Astrocyte (in vitro differentiated cells and primary cell): ENCODE measurements at regions not wholly inside any gene's neighbourhood (a gene's known extent, or its start where the extent isn't known, plus 50 kb on each side); places are given as distances from the start of the nearest gene placed in this dataset.

Experiments used
- DNase-seq: peaks from one replicate; pipeline ENCODE4 v3.0.0-alpha.2; 2010; ENCODE audit warnings: low read depth
- FAIRE-seq: peaks from 2 replicates; lab custom pipeline; 2011; peaks lifted over from hg19 to GRCh38; lab: Jason Lieb, UNC
- H2AFZ ChIP-seq: 2 replicates; pipeline ENCODE4 v1.6.0; 2012; ENCODE audit warnings: low read depth, low read length, inconsistent platforms
- H3K27ac ChIP-seq: 2 replicates; pipeline ENCODE4 v1.5.1; 2011; ENCODE audit warnings: low read depth, low read length, inconsistent platforms
- H3K27me3 ChIP-seq: 2 replicates; pipeline ENCODE4 v1.6.0; 2011; ENCODE audit warnings: low read length, inconsistent platforms; ENCODE audit not compliant: insufficient read depth
- H3K36me3 ChIP-seq: 2 replicates; pipeline ENCODE4 v1.5.1; 2011; ENCODE audit warnings: low read length, inconsistent platforms; ENCODE audit not compliant: insufficient read depth
- H3K4me1 ChIP-seq: 2 replicates; pipeline ENCODE4 v1.5.1; 2011; ENCODE audit warnings: low read length, inconsistent platforms; ENCODE audit not compliant: insufficient read depth
- H3K4me2 ChIP-seq: 2 replicates; pipeline ENCODE4 v1.6.0; 2012; ENCODE audit warnings: low read length, inconsistent platforms
- H3K4me3 ChIP-seq: 2 replicates; pipeline ENCODE4 v1.5.1; 2011; ENCODE audit warnings: low read depth, mild to moderate bottlenecking, low read length, inconsistent platforms; ENCODE audit not compliant: insufficient read depth
- H3K79me2 ChIP-seq: 2 replicates; pipeline ENCODE4 v1.6.0; 2012; ENCODE audit warnings: mild to moderate bottlenecking, low read length, inconsistent platforms; ENCODE audit not compliant: insufficient read depth
- H3K9ac ChIP-seq: 2 replicates; pipeline ENCODE4 v1.6.0; 2012; ENCODE audit warnings: mild to moderate bottlenecking, low read length, inconsistent platforms
- H3K9me3 ChIP-seq: 2 replicates; pipeline ENCODE4 v1.5.1; 2012; ENCODE audit warnings: low read depth, mild to moderate bottlenecking, low read length, inconsistent platforms; ENCODE audit not compliant: insufficient read depth
- H4K20me1 ChIP-seq: 2 replicates; pipeline ENCODE4 v1.6.0; 2012; ENCODE audit warnings: low read length, inconsistent platforms; ENCODE audit not compliant: insufficient read depth
- H3K27ac Mint-ChIP-seq: one replicate; pipeline ENCODE4 v1.8.0; 2021; ENCODE audit warnings: mild to moderate bottlenecking, mixed read lengths; ENCODE audit not compliant: unreplicated experiment
- H3K27me3 Mint-ChIP-seq: one replicate; pipeline ENCODE4 v1.8.0; 2021; ENCODE audit warnings: low read depth, mixed read lengths; ENCODE audit not compliant: unreplicated experiment
- H3K36me3 Mint-ChIP-seq: one replicate; pipeline ENCODE4 v1.8.0; 2021; ENCODE audit warnings: low read depth, mixed read lengths; ENCODE audit not compliant: unreplicated experiment
- H3K4me1 Mint-ChIP-seq: one replicate; pipeline ENCODE4 v1.8.0; 2021; ENCODE audit warnings: low read depth, mixed read lengths; ENCODE audit not compliant: unreplicated experiment
- H3K4me3 Mint-ChIP-seq: one replicate; pipeline ENCODE4 v1.8.0; 2021; ENCODE audit warnings: mild to moderate bottlenecking, moderate library complexity, mixed read lengths; ENCODE audit not compliant: unreplicated experiment
- H3K9me3 Mint-ChIP-seq: one replicate; pipeline ENCODE4 v1.8.0; 2021; ENCODE audit warnings: mild to moderate bottlenecking, mixed read lengths; ENCODE audit not compliant: unreplicated experiment
- CTCF ChIP-seq: IDR thresholded peaks from 2 replicates; pipeline ENCODE4 v1.5.1; 2011; ENCODE audit warnings: low read depth, mild to moderate bottlenecking, inconsistent platforms, low read length, moderate library complexity; ENCODE audit not compliant: insufficient read depth
- EZH2 ChIP-seq: IDR thresholded peaks from 2 replicates; pipeline ENCODE4 v1.6.1; 2012; ENCODE audit warnings: mild to moderate bottlenecking, low read length, inconsistent platforms; ENCODE audit not compliant: insufficient read depth

- no peak overlapping the region for H3K27ac ChIP-seq
- H3K4me1 ChIP-seq: no peaks in the 10 kb centered on the region
- Mint-ChIP-seq H3K36me3 (peaks cover 2% of the 10 kb centered on the region), H3K9me3 (no peaks in the 10 kb centered on the region), H3K4me1 (peaks cover 19% of the 10 kb centered on the region), H3K4me3 (no peak overlapping the region), H3K27ac (no peak overlapping the region), H3K27me3 (no peaks in the 10 kb centered on the region)
- no peaks in the 10 kb centered on the region for H4K20me1 ChIP-seq
- H3K4me2 ChIP-seq: no peak overlapping the region
- H3K79me2 ChIP-seq: no peaks in the 10 kb centered on the region
- no peaks in the 10 kb centered on the region for H3K36me3 ChIP-seq
- no peak for DNase-seq
- H3K9ac ChIP-seq: no peak overlapping the region
- no peak overlapping the region for H2AFZ ChIP-seq
- no peak overlapping the region for H3K4me3 ChIP-seq
- no peaks in the 10 kb centered on the region for H3K27me3 ChIP-seq
- no peak for FAIRE-seq
- no peak for TF ChIP-seq CTCF
- no peak for TF ChIP-seq EZH2
- no peaks in the 10 kb centered on the region for H3K9me3 ChIP-seq
Measured at GRCh38 chr5:30747412-30747811, 446.1 kb upstream of the CDH6 start.

- no peak for TF ChIP-seq EZH2
- TF ChIP-seq CTCF: no peak
- Mint-ChIP-seq H3K4me1 (peaks cover 26% of the 10 kb centered on the region), H3K4me3 (no peak overlapping the region), H3K27ac (no peak overlapping the region), H3K36me3 (no peaks in the 10 kb centered on the region), H3K27me3 (no peaks in the 10 kb centered on the region), H3K9me3 (peaks cover 6% of the 10 kb centered on the region)
- DNase-seq (peak; percentile 8), FAIRE-seq (no peak)
- Histone ChIP-seq H3K79me2 (no peaks in the 10 kb centered on the region), H3K9ac (no peak overlapping the region), H3K4me1 (no peaks in the 10 kb centered on the region), H3K9me3 (no peaks in the 10 kb centered on the region), H3K36me3 (no peaks in the 10 kb centered on the region), H2AFZ (no peak overlapping the region), H3K4me2 (no peak overlapping the region), H4K20me1 (no peaks in the 10 kb centered on the region), H3K27me3 (no peaks in the 10 kb centered on the region), H3K4me3 (no peak overlapping the region), H3K27ac (no peak overlapping the region)
Measured at GRCh38 chr5:30736669-30737068, 456.8 kb upstream of the CDH6 start.

GRCh38 chr5:30734118-30734517 is 459.4 kb upstream of the CDH6 start:
- Mint-ChIP-seq H3K9me3 (peaks cover 6% of the 10 kb centered on the region), H3K4me3 (no peak overlapping the region), H3K4me1 (peaks cover 20% of the 10 kb centered on the region), H3K27ac (no peak overlapping the region), H3K27me3 (no peaks in the 10 kb centered on the region), H3K36me3 (no peaks in the 10 kb centered on the region)
- Histone ChIP-seq H3K9me3 (no peaks in the 10 kb centered on the region), H3K79me2 (no peaks in the 10 kb centered on the region), H3K27ac (no peak overlapping the region), H3K27me3 (no peaks in the 10 kb centered on the region), H2AFZ (no peak overlapping the region), H4K20me1 (no peaks in the 10 kb centered on the region), H3K4me2 (no peak overlapping the region), H3K4me3 (no peak overlapping the region), H3K9ac (no peak overlapping the region), H3K4me1 (no peaks in the 10 kb centered on the region), H3K36me3 (no peaks in the 10 kb centered on the region)
- DNase-seq (no peak), FAIRE-seq (no peak)
- no peak for TF ChIP-seq EZH2
- TF ChIP-seq CTCF: no peak
